ENCODE measurements at regions not wholly inside any gene's neighbourhood (a gene's known extent, or its start where the extent isn't known, plus 50 kb on each side); places are given as distances from the start of the nearest gene placed in this dataset.
"Not testable (repeated sequence)": the region's sequence is repeated elsewhere in the genome, so short reads cannot be mapped to it uniquely, and the experiment has no call there.

DNA sequence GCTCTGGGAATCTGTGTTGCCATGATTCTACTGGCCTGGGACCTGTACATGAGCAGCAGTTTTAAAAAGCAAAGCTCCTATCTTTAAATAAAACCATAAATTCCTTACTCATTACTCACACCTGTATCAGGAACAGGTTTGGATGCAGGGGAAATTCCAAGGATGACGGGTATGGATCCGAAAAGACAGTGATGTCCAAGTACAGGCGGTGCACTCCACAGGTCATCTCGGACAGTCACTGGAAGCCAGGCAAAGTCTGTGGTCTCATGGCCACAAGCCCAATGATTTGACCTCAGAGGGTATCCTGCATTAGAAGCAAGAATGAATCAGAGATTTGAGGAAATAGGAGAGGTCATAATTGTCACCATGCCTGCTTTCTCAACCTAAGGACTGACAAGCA, 90.9 kb downstream of the NAPG start:
- not testable (repeated sequence) for TF ChIP-seq POLR2A, POLR2AphosphoS5 (IDR thresholded peaks at IDR 0.05; ENCODE audit: low read depth, low read length)
